ENCODE measurements at regions not wholly inside any gene's neighbourhood (a gene's known extent, or its start where the extent isn't known, plus 50 kb on each side); places are given as distances from the start of the nearest gene placed in this dataset.

DNA sequence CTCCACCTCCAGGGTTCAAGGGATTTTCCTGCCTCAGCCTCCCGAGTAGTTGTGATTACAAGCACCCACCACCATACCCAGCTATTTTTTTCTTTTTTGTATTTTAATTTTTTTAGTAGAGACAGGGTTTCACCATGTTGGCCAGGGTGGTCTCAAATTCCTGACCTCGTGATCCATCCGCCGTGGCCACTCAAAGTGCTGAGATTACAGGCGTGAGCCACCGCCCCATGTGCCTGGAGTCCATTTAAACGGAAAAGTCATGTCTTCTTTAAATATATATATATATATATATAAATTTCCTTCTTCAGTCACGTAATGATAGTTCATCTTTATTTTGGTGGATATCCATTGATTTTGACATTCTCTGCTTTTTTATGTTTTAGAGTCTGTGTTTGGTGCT is 264.0 kb upstream of the PITX2 start:
- DNase-seq (ENCODE audit: low spot score): no peak

DNA sequence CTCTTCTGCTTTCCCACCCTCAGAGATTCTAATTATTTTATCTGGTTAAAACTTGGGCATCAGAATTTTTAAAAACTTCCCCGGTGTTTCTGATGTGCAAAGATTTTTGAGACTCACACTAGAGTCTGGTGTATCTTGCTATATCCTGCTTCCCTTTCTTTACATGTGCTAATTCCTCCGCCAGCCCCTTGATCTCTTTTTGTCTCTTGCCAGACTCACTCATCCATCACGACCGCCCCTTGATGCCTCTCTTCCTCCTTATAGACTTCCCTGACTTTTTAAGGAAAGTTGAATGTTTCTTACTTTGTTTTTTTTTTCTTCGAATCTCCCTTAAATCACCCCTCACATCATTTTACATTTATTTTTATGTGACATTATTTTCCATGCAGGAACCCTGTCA is 274.9 kb upstream of the PITX2 start:
- no peak for DNase-seq (ENCODE audit: low spot score)

DNA sequence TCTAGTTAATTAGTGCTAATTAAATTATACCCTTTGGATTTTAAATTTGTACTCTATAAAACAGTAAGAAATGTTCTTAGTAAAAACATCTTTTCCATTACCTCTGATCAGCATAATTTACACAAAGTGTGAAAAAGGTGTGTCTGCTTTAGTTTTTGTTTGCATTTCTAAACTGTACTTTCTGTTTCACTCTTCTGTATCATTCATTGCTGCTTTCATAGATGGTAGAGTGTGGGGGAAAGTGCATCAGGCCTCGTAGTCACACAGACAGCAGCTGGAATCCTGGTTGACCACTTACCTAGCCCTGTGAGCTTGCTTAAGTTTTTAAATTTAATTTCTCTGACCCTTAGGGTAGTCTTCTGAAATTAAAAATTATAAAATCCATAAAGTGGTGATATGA is 275.4 kb upstream of the PITX2 start:
- DNase-seq (ENCODE audit: low spot score): no peak

DNA sequence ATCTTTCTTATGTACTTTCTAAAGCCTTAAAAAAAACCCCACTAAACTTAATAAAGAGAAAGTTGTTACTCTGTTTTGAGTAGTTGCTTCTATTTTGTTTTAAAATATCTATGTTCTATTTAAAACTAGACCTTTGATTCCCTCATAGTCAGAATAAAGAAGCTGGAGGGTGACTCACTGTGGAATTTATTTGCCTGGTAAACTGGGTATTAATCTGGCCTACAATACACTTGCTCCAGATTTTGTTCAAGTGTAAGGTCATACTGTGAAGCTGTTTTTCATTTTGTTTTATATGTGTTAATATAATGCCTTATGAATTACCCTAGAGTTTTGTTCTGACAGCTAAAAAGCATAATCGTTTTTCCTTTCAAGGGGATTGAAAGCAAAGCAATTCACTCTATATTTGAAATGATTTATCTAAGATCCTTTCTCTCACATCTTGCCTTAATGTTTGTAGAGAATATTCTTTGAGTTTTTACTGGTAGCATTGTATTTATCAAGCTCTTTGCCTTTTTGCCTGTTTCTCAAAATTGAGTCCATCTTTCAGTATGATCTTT is 277.4 kb upstream of the PITX2 start:
- no peak for DNase-seq (ENCODE audit: low spot score)

DNA sequence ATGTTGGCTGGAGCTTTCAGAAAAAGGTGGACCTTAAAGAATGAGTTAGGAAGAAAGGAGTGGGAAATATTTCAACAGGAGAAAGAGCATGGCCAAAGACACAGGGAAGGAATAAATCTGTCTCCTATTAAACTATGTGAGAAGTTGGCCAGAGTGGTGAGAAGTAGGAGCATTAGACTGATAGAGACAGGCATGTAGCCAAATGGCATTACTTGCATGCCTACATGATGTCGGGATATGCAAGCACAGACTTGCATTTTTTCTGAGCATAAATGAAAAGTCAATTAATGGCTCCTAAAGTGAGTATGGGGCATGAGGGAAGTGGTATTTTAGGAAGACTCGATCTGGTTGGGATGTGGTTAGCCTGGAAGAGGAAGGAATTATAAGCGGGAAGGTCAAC is 279.6 kb upstream of the PITX2 start:
- DNase-seq (ENCODE audit: low spot score): no peak

DNA sequence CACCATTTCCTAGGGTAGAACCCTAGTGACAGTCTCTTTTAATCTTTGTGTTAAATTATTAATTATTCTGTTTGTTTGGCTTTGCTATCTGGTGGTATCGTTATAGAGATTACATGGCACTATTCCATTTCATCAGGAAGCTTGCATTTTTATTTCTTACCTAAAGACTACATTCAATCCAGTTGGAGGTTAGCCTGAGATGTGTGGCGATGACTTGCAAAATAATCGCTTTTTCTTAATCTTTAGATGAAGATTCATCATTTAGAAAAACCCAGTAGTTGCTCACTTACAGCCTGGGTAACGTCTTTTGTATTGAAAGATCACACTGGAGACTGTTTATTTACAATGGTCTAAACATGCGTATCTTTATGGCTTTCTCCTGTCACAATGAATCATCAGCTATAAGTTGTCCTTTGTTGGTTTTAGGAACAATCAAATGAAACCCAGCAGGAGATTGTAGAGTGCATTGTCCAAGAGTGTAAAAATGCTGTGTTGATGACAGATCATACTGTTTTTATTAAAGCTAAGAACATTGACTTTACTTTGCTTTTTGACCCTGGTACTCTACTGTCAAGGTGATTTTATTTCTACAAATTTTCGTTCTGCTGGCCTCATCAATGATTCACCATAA is 281.7 kb upstream of the PITX2 start:
- no peak for DNase-seq (ENCODE audit: low spot score)

DNA sequence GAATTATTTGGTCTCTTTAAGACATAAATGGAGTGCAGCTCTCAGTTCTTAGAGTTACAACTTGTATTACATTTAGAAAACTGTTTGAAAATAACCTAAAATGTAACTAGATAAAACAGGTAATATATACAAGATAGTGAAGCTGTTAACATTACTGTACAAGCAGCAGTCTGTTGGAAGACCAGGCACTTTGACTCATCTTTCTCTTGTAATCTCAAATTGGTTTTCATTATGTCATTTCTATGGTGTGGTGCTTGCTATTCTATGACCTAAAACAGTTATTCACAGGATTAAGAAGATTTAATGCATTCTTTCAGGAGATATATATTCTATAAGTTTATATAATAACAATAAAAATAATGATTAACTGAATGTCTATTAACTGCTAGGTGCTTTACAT is 282.5 kb upstream of the PITX2 start:
- DNase-seq (ENCODE audit: low spot score): no peak

DNA sequence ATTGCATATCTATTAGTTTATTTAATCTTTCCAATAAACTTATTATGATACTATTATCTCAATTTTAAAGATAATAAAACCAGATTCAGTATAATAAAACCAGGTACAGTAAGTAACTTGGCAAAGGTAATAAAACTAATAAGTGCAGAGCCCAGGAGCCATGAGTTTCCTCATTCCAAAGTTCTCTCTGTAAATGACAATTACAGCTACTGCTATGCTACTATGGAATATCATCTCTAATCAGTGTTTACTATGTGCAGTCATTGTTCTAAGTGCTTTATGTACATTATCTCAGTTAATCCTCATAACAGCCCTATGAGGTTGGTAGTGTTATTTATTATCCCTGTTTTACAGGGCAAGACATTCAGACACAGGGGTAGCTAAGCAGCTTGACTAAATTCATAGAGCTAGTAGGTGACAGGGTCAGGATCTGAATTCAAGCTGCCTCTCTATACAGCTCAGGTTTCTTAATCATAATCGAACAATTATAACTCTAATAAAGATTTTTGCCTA is 285.0 kb upstream of the PITX2 start:
- no peak for DNase-seq (ENCODE audit: low spot score)

DNA sequence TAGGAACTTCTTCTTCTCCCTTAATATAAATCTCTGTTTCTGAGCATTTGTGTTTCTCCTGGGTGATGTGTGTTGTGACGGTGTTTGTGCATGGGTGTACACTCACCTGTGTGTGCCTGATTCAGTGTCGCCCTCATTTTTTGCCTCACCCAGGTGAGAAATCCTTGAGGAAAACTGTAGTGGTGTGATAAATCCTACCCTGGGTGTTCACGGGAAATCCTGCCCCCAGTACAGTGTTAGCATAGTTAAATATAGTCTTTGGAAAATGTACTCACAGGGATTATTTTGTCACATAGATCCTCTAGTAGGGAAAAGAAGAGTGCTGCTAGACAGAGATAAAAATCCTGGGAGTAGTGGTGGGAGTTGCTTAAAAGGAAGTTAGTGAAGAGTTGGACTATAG is 291.9 kb upstream of the PITX2 start:
- DNase-seq (ENCODE audit: low spot score): no peak

DNA sequence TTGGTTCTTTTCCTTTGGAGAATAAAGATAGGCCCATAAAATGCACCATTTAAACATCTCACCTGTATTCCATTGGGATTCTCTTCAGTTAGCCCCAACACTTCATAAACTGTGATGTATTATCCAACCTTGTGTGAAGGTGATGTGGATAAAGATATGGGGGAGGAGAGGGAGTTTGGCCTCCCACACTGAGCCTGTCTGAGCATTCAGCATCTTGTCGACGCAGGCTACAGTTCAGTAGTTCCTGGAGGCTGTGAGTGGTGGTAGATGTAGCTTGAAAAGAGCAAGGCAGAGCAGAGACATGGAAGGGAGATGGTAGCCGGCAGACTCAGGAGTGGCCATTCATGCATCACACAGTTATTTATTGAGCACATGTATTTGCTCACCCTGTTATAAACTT is 292.4 kb upstream of the PITX2 start:
- no peak for DNase-seq (ENCODE audit: low spot score)

DNA sequence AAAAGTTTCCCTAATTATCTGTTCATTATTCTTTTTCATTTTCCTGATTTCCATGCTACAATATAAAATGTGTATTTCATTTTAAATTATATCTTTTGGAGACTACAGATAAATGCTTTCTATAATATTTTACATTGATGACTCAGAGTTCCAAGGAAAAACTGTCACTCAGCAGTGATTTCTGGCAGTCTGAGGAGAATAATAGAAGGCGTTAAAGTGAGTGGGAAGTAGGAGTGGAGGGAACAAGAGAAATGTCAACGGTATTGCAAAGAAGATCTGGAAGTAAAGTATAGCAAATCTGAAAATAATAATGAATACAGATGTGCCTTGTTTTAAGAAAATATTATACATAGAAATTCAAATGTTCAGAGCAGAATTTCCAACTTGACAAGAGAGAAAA is 293.6 kb upstream of the PITX2 start:
- DNase-seq (ENCODE audit: low spot score): no peak

DNA sequence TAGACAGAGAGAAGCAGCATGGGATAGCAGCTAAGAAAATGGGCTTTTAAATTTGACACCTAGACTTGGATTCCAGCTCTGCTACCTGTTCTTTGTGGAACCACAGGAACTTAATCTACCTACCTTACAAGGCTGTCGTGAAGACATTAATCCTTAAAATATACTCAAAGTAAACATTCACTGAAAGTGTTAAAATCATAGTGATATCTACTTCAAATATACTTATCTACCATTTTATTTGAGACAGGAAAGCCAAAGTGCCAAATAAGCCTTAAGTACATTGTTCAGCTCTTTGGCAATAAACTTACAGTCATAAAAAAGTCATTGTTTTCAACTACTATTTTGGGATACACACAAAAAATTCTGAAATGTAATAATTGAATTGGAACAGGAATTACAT is 295.0 kb upstream of the PITX2 start:
- DNase-seq (ENCODE audit: low spot score): no peak

DNA sequence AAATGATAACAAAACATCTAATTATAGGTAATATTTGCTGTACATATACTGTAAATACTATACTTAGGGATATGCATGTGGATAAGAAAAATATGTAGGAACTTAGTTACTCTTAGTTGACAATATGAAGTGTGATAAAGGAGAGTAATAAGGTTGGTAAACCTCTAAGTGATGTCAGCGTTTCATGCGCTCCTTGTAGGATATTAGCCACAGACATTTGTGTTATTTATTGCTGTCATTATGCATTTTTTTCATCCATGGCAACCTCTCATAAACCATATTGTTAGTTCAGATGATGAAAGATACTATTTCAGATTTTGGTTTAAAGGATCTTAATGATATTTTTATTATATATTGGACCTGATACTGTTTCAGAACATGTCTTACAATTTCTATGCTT is 298.1 kb upstream of the PITX2 start:
- no peak for DNase-seq (ENCODE audit: low spot score)

DNA sequence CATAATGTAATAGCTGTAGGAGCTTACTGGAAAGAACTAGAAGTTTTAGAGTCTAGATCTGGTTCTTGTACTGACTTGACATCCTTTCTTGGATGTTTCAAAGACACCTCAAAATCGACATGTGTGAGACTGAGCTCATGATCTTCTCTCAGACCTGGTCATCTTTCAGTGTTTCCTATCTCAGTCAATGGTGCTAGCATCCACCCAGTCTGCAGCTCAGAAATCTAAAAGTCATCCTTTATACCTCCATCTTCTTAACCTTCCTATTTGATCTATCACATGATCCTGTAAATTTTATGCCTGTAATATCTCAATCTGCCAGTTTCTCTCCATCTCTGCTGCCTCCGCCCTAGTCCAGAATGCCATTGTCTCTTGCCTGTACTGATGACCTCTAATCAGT is 301.9 kb upstream of the PITX2 start:
- DNase-seq (ENCODE audit: low spot score): no peak

DNA sequence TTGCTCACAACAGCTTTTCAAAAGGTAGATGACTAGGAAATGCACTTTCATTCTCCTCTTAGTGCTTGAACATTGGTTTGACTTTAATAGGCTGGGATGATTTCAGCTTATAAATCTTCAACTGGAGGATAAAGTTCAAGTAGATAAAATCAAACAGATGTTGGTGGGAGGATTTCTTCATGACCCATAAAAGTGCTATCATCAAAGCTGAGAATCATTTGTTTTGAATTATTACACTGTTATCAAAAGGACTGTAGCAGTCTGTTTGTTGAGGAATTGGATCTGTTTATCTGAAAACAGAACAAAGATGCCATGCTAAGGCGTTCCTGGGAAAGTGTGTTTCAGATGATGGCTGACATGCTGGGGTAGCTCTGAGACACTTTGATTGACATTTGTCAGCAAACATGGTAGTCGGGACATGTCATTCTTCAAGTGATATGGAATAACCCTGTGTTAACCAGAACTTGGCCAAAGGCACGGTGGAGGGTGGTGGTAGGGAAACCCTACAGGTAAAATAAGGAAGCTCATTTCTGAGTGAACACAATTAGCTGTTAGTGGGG is 304.0 kb upstream of the PITX2 start:
- DNase-seq (ENCODE audit: low spot score): no peak

DNA sequence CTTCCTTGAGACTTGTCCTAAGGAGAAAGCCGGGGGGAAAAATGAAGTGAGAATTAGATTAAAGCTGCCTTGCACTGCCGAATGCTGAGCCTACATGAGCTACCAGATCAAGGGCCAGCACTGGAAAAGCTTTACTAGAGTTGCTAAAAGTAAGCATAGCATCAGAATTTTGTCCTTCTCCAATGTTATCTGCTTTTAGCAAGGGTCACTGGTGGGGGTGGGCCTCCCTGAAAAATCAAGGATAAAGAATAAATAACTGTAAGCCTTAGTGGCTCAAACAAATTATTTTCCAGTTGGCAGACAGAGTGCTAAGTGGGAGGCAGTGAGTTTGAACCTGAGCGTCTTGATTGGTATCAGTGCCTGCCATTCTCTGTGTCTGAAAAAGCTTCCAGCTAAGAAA is 310.5 kb upstream of the PITX2 start:
- DNase-seq (ENCODE audit: low spot score): no peak

DNA sequence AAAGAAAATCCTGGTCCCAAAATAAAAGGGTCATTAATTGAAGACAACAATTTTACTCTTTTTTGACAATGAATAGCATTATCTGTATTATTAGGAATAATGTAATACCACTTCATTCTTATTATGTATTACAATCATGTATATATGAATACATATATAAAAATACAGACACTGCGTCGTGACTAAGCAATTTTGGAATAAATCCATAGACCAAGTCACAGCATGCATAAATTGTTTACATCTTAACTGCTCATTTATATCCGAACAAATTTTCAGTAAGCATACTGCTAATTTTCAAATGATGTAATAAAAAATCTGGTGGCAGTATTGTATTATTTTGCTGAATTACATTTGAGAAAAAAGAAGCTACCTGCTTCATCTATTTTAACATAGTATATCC is 321.6 kb upstream of the PITX2 start:
- DNase-seq (ENCODE audit: low spot score): no peak

DNA sequence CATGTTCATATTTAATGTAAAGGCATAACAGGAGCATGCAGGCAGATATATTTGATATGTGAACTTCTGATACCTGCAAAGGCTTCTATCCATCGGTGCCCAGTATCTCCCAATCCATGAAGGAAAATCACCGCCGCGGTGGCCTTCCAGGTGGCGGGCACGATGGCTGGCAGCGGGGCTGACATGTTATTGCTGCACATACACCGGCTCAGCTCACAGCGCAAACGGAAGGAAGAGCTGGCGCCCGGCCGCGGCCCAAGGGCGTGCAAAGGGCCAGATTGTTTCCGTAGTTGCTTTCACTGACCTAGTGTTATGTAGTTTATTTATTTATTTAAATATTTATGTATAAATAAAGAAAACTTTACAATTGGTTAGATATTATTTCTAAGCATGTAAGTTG is 322.7 kb upstream of the PITX2 start:
- DNase-seq (ENCODE audit: low spot score): no peak

DNA sequence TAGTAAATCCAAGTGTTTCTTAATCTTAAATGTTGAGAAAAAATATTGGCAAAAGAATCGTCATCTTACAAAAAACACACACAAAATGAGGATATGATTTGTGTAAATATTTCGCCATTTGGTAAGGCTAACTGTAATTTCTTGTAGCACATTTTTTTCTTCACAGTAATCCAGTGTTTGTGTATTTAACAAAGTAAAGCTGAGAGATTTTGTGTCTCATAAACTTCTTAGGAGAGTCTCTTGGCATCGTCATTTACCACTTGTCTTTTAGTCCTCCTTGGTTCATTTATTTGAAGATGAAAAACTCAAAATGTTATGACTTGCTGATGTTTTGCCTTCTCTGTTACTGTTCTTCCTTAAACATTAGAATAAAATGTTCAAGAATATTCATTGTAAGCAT is 326.7 kb upstream of the PITX2 start:
- no peak for DNase-seq (ENCODE audit: low spot score)

DNA sequence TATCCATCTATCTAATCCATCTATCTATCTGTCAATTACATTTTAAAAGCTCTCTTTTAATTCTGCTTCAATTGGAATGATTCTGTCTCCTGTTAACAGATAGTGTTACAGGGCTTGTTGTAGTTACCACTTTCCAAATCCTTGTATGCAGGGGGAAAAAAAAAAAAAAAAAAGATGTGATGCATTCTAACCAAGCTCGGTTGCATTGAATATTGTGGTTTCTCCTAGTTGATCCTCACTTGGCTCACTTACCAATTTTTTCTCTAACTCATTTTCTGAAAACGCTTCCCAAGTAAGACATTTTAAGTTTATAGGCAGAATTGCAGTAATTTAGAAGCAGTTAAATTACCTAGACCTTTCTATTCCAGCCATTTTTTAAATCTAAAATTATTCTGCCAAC is 327.9 kb upstream of the PITX2 start:
- DNase-seq (ENCODE audit: low spot score): no peak

DNA sequence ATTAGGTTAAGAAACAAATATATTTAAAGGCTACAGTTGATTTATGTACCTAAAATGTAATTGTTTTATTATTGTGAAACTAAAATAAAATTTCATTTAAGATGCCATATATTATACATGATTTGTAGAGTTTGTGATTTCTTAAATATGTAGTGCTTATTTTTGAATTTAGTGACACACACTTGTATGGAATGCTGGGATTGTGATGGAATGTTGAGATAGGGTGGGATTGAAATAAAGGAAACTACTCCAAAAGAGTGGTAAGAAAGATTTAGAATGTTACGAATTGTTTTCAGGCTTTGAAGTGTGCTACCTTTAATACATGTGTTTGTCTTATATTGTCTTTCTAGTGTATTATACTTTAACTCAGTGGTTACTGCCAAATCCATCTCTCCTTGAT is 330.3 kb upstream of the PITX2 start:
- no peak for DNase-seq (ENCODE audit: low spot score)

DNA sequence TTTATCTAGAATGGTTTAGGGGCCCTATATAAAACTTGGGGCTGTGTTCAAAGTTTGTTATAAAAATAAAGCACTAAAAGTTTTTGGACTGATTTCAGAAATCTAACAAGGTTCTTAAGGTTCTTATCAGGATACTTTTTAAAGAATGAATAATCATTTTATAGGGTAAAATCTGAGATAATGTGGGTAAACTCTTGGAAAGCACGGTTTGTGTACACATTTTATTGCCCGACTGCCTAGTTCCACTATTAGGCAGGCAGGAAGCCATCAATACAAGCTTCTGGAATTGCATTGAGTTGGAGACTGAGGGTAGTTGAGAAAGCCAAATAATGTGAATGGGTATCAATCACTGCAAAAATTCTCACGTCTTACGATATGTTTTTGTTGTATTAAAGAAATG is 331.0 kb upstream of the PITX2 start:
- no peak for DNase-seq (ENCODE audit: low spot score)

DNA sequence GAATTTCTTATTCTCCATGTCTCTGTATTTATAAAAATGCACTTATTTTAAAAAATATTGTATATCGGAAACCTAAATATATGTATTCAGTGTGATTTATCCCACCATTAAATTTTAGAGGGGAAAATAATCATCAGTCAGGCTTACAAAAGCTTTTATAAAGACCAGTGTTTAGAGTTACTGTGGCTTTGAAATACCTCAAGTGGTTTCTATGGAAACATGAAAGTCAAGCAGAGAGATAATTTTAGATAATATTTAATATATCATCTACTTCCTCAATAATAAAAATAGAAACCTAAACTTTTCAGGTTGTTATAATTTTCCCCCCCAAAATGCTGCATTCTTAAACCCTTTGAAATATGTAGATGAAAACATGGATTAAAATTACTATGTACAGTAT is 332.9 kb upstream of the PITX2 start:
- DNase-seq (ENCODE audit: low spot score): no peak

DNA sequence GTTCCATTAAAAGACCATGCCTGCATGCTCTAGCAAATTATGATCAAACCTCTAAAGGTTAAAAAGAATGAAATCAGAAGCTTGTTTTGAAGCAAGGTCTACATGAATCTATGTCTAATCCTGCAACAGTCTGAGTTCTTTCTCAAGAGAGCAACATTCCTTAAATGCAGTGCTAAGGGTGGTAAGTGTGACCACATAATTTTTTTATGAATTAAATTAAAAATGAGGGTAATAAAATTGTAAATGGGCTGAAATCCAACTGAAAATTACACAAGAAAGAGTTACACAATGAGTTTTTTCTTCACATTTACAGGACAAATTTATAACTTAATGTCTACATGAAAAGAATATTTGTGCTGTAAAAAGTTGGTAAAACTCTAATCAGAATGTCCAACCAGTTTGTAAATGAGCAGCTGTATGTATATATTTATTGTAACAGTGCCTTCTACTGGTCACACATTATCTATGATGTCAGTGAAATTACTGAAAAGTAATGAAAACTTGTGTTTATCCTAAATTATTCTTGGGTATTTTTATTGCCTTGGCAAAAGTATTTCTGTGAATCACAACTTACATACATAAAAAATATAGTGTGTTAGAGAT is 336.3 kb upstream of the PITX2 start:
- peak; percentile 40 for DNase-seq (ENCODE audit: low spot score)

All from RKO (cell line).